ENCODE measurements at regions not wholly inside any gene's neighbourhood (a gene's known extent, or its start where the extent isn't known, plus 50 kb on each side); places are given as distances from the start of the nearest gene placed in this dataset.

DNA sequence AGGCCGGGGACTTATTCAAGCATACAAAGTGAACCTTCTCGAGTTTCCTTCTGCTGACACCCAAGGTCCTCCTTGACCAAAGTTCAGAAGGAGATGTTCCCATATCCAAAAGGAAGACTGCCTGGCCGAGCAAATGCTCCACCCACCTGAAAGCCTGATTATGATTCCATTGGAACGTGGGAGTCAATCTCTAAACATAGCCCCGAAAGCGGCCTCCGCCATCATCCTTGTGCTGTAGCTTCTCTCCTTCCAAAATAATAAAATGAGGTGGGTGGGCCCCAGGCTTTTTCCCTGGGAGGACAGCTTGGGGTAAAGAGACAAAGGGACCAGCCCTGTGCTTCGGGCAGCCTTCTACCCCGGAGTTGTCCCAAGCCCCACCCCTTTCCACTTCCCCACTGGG lies 355.6 kb upstream of the SLC30A5 start:
- no peak overlapping the region for H3K9ac ChIP-seq (ENCODE audit: low read length)
- CTCF ChIA-PET = no interaction called here

DNA sequence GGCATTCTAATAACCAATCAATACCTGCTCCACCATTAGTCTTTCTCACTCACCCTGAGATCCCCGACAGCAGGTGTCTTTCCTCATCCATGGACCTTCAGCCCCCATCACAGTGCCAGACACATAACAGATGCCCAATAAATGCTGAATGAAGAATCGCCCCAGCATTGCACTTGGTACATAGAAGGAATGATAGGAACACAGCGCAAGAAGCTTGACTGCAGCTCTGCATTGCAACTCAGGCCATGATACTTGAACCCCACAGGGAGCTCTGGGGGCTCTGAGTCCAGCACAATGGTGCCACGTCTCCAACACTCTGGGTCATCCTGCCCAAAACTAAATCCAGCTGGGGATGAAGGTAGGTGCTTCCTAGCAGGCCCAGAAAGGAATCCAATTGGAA lies 355.0 kb upstream of the SLC30A5 start:
- no TSS peak for BruUV-seq (replicated peaks)
- Histone ChIP-seq H3K9ac (ENCODE audit: low read length) (no peak overlapping the region), H4K20me1 (ENCODE audit: insufficient read depth) (no peaks in the 10 kb centered on the region), H3K4me2 (ENCODE audit: low read length) (no peak overlapping the region), H3K27ac (ENCODE audit: low read depth, low read length) (no peak overlapping the region), H3K9me2 (ENCODE audit: insufficient read depth) (no peaks in the 10 kb centered on the region), H3K9me3 (ENCODE audit: control insufficient read depth in 1 of 2, insufficient read depth in 1 of 2, low read depth in 1 of 2, low read length in 2 of 2) (no peaks in the 10 kb centered on the region), H3K36me3 (ENCODE audit: control insufficient read depth in 1 of 2, insufficient read depth in 2 of 2, low read length in 2 of 2) (no peaks in the 10 kb centered on the region), H3K27me3 (ENCODE audit: insufficient read depth, low read length) (no peaks in the 10 kb centered on the region), H3K79me2 (ENCODE audit: insufficient read depth, low read length) (no peaks in the 10 kb centered on the region), H3K4me3 (replicated peaks in 1 of 2; ENCODE audit: low read depth in 1 of 2, low read length in 2 of 2) (no peak overlapping the region), H3K4me1 (ENCODE audit: control insufficient read depth in 1 of 2, insufficient read depth in 2 of 2, low read length in 2 of 2) (no peaks in the 10 kb centered on the region), H2AFZ (ENCODE audit: low read depth, low read length, poor library complexity, severe bottlenecking) (no peak overlapping the region)
- ATAC-seq (no peak), DNase-seq (ENCODE audit: low read depth, low spot score) (no peak)
- intact Hi-C loops (cut with micrococcal nuclease) = no loop called here
- CTCF ChIA-PET = no interaction called here
- POLR2A ChIA-PET = no interaction called here
- RAD21 ChIA-PET (ENCODE audit: low non-redundant PET in 1 of 2, low total read pairs in 2 of 2, uncharacterized antibody in 2 of 2, unreplicated experiment in 2 of 2) = no interaction called here
- TF ChIP-seq SRF (IDR thresholded peaks at IDR 0.05; ENCODE audit: low read depth) (no peak), ATF3 (IDR thresholded peaks at IDR 0.05) (no peak), SP1 (IDR thresholded peaks at IDR 0.05; ENCODE audit: low read depth) (no peak), CEBPB (IDR thresholded peaks at IDR 0.05; ENCODE audit: low read depth) (no peak)

More for the DNA sequence above, 355.6 kb upstream of the SLC30A5 start:
- ATAC-seq (no peak), DNase-seq (ENCODE audit: low read depth, low spot score) (no peak)
- Histone ChIP-seq H3K9me3 (ENCODE audit: control insufficient read depth in 1 of 2, insufficient read depth in 1 of 2, low read depth in 1 of 2, low read length in 2 of 2) (no peaks in the 10 kb centered on the region), H3K9me2 (ENCODE audit: insufficient read depth) (no peaks in the 10 kb centered on the region), H3K27ac (ENCODE audit: low read depth, low read length) (no peak overlapping the region), H3K4me1 (ENCODE audit: control insufficient read depth in 1 of 2, insufficient read depth in 2 of 2, low read length in 2 of 2) (no peaks in the 10 kb centered on the region), H3K4me3 (replicated peaks in 1 of 2; ENCODE audit: low read depth in 1 of 2, low read length in 2 of 2) (no peak overlapping the region), H2AFZ (ENCODE audit: low read depth, low read length, poor library complexity, severe bottlenecking) (no peak overlapping the region), H3K36me3 (ENCODE audit: control insufficient read depth in 1 of 2, insufficient read depth in 2 of 2, low read length in 2 of 2) (no peaks in the 10 kb centered on the region), H3K79me2 (ENCODE audit: insufficient read depth, low read length) (no peaks in the 10 kb centered on the region), H3K27me3 (ENCODE audit: insufficient read depth, low read length) (no peaks in the 10 kb centered on the region), H4K20me1 (ENCODE audit: insufficient read depth) (no peaks in the 10 kb centered on the region), H3K4me2 (ENCODE audit: low read length) (no peak overlapping the region)
- ChIA-PET POLR2A (no interaction called here), RAD21 (ENCODE audit: low non-redundant PET in 1 of 2, low total read pairs in 2 of 2, uncharacterized antibody in 2 of 2, unreplicated experiment in 2 of 2) (no interaction called here)
- TF ChIP-seq CTCF (IDR thresholded peaks at IDR 0.05 in 2 of 3, conservative IDR thresholded peaks at IDR 0.05 in 1 of 3; ENCODE audit: borderline replicate concordance in 1 of 3, insufficient read depth in 1 of 3, low read depth in 2 of 3, low read length in 2 of 3) (no peak), EZH2phosphoT487 (IDR thresholded peaks at IDR 0.05; ENCODE audit: borderline replicate concordance) (no peak), FOSL1 (IDR thresholded peaks at IDR 0.05; ENCODE audit: low read depth) (no peak), SRF (IDR thresholded peaks at IDR 0.05; ENCODE audit: low read depth) (no peak), EGR1 (IDR thresholded peaks at IDR 0.05; ENCODE audit: low read depth) (no peak)
- intact Hi-C loops (cut with micrococcal nuclease) = no loop called here
- no TSS peak for BruUV-seq (replicated peaks)

All from HCT116 (cell line).